Progenitor cell of endocrine pancreas (in vitro differentiated cells): ENCODE measurements at regions not wholly inside any gene's neighbourhood (a gene's known extent, or its start where the extent isn't known, plus 50 kb on each side); places are given as distances from the start of the nearest gene placed in this dataset.

ENCODE experiments used
- DNase-seq: peaks from one replicate; pipeline ENCODE4 v3.0.0; 2021; ENCODE audit warnings: low spot score; ENCODE audit not compliant: unreplicated experiment
- H3K27ac Mint-ChIP-seq: 2 replicates; pipeline ENCODE4 v1.8.0; 2021; ENCODE audit warnings: mild to moderate bottlenecking, moderate library complexity, mixed read lengths
- H3K27me3 Mint-ChIP-seq: 2 replicates; pipeline ENCODE4 v1.8.0; 2021; ENCODE audit warnings: mixed read lengths
- H3K36me3 Mint-ChIP-seq: 2 replicates; pipeline ENCODE4 v1.8.0; 2022; ENCODE audit warnings: mixed read lengths; ENCODE audit not compliant: insufficient read depth
- H3K4me1 Mint-ChIP-seq: 2 replicates; pipeline ENCODE4 v1.8.0; 2021; ENCODE audit warnings: low read depth, mixed read lengths
- H3K4me3 Mint-ChIP-seq: 2 replicates; pipeline ENCODE4 v1.8.0; 2021; ENCODE audit warnings: low read depth, mild to moderate bottlenecking, moderate library complexity, mixed read lengths
- H3K9me3 Mint-ChIP-seq: 2 replicates; pipeline ENCODE4 v1.8.0; 2021; ENCODE audit warnings: low read depth, mixed read lengths
- TF ChIP-seq, protein P1 (sequence below): fragments of 200-600 bp; sonication (generic); IDR thresholded peaks from one replicate; pipeline ENCODE4 v1.5.0; 2021; ENCODE audit warnings: antibody characterized with exemption, mild to moderate bottlenecking; ENCODE audit not compliant: unreplicated experiment

DNA sequence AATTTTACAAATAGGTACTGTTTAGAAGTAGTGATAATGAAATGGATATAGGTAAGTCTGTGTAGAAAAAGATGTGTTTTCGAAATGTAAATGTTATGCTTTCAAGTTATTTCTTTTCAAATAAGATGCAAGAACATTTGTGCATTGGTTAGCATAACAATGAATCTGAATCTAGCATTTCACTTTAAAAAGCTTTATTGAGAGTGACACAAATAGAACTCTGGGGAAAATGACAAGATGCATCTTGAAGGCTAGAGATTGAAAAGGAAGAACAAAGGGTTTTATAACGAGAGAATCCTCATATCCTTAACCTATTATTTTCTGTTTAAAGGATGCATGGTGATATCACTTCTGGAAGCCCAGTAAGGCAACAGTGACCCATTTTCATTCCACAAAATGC, 639.9 kb upstream of the PTCHD4 start:
- Mint-ChIP-seq H3K27me3 (no peaks in the 10 kb centered on the region), H3K36me3 (no peaks in the 10 kb centered on the region), H3K9me3 (no peaks in the 10 kb centered on the region), H3K4me1 (no peaks in the 10 kb centered on the region), H3K27ac (no peak overlapping the region), H3K4me3 (no peak overlapping the region)
- TF ChIP-seq, protein P1, sequence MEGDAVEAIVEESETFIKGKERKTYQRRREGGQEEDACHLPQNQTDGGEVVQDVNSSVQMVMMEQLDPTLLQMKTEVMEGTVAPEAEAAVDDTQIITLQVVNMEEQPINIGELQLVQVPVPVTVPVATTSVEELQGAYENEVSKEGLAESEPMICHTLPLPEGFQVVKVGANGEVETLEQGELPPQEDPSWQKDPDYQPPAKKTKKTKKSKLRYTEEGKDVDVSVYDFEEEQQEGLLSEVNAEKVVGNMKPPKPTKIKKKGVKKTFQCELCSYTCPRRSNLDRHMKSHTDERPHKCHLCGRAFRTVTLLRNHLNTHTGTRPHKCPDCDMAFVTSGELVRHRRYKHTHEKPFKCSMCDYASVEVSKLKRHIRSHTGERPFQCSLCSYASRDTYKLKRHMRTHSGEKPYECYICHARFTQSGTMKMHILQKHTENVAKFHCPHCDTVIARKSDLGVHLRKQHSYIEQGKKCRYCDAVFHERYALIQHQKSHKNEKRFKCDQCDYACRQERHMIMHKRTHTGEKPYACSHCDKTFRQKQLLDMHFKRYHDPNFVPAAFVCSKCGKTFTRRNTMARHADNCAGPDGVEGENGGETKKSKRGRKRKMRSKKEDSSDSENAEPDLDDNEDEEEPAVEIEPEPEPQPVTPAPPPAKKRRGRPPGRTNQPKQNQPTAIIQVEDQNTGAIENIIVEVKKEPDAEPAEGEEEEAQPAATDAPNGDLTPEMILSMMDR: no peak
- DNase-seq: no peak

- Mint-ChIP-seq H3K4me1 (no peaks in the 10 kb centered on the region), H3K27me3 (no peaks in the 10 kb centered on the region), H3K27ac (no peak overlapping the region), H3K36me3 (no peaks in the 10 kb centered on the region), H3K4me3 (no peak overlapping the region), H3K9me3 (peaks cover 5% of the 10 kb centered on the region)
- no peak for DNase-seq
- TF ChIP-seq, protein P1: no peak
Observed at GRCh38 chr6:48747471-48747870, 636.5 kb upstream of the PTCHD4 start.

DNA sequence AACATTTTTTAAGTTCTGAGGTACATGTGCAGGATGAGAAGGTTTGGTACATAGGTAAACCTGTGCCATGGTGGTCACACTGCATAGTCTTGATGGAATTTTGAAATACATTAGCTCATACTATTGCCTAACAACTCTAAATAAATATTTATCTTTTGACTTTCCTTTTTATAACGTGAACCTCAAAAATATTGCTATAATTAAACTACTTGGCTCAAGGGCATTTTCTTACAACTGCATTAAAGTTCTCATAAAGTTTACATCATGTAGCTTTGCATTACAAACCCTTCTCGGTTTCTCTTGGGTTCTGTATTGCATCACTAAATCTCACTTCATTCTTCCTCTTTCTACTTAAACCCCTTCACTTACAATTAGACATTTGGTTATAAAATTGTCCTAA, 636.0 kb upstream of the PTCHD4 start:
- TF ChIP-seq, protein P1: no peak
- no peaks in the 10 kb centered on the region for H3K4me1 Mint-ChIP-seq

GRCh38 chr6:48744948-48745347, 634.0 kb upstream of the PTCHD4 start:
- Mint-ChIP-seq H3K36me3 (no peaks in the 10 kb centered on the region), H3K9me3 (peaks cover 5% of the 10 kb centered on the region), H3K27ac (no peak overlapping the region), H3K4me1 (no peaks in the 10 kb centered on the region), H3K4me3 (no peak overlapping the region), H3K27me3 (no peaks in the 10 kb centered on the region)
- DNase-seq: no peak
- TF ChIP-seq, protein P1: no peak

More for the DNA sequence above, 636.0 kb upstream of the PTCHD4 start:
- Mint-ChIP-seq H3K27ac (no peak overlapping the region), H3K27me3 (no peaks in the 10 kb centered on the region), H3K9me3 (peaks cover 5% of the 10 kb centered on the region), H3K4me3 (no peak overlapping the region), H3K36me3 (no peaks in the 10 kb centered on the region)
- no peak for DNase-seq

- TF ChIP-seq, protein P1: no peak
- DNase-seq: no peak
- Mint-ChIP-seq H3K4me3 (no peak overlapping the region), H3K27me3 (no peaks in the 10 kb centered on the region), H3K9me3 (peaks cover 8% of the 10 kb centered on the region), H3K4me1 (no peaks in the 10 kb centered on the region), H3K27ac (no peak overlapping the region), H3K36me3 (no peaks in the 10 kb centered on the region)
Observed at GRCh38 chr6:48743738-48744137, 632.7 kb upstream of the PTCHD4 start.
